ENCODE measurements at regions not wholly inside any gene's neighbourhood (a gene's known extent, or its start where the extent isn't known, plus 50 kb on each side); places are given as distances from the start of the nearest gene placed in this dataset.
"Not testable (repeated sequence)": the region's sequence is repeated elsewhere in the genome, so short reads cannot be mapped to it uniquely, and the experiment has no call there.

DNA sequence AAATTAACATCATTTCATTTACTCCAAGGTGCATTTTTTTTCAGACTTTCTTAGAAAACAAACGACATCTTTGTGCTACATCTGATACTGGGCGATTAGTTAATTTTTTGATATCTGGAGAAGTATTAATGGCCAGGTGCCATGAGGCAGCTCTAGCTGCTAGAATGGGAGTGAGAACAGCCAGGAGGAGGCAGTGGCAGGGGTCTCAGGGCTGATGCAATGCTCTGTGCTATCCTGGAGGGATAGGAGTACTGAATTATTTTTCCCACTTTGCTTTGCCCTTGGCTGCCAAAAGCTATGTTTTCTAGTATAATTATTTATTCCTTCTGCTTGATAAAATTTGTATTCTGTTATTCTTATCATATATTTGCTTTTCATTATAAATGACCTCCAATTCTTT lies 133.6 kb upstream of the NOX3 start:
- DNase-seq (ENCODE audit: low read depth) = no peak

GRCh38 chr6:155587817-155588216 lies 132.2 kb upstream of the NOX3 start:
- no peak for DNase-seq (ENCODE audit: low read depth)

- no peak for DNase-seq (ENCODE audit: low read depth)
Observed at GRCh38 chr6:155586090-155586489, 130.5 kb upstream of the NOX3 start.

DNA sequence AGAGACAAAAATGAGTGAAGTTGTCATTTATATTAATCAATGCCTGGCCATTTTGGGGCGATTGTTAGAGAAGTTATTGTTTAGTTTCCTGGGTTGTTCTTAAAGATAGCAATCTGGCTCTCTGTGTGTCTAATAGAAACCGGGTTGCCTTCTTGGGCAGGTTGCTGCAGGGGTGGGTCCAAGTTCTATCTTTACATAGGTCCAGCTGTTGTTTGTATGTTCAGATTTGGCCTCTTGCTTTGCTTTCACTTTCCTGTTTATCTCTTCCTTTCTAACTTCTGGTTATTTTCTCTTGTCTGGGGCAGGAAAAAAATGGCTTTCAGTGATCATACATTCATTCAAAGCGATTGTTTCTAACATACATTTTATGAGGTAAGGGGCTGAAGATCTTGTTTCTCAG lies 128.4 kb upstream of the NOX3 start:
- DNase-seq (ENCODE audit: low read depth) = no peak

DNA sequence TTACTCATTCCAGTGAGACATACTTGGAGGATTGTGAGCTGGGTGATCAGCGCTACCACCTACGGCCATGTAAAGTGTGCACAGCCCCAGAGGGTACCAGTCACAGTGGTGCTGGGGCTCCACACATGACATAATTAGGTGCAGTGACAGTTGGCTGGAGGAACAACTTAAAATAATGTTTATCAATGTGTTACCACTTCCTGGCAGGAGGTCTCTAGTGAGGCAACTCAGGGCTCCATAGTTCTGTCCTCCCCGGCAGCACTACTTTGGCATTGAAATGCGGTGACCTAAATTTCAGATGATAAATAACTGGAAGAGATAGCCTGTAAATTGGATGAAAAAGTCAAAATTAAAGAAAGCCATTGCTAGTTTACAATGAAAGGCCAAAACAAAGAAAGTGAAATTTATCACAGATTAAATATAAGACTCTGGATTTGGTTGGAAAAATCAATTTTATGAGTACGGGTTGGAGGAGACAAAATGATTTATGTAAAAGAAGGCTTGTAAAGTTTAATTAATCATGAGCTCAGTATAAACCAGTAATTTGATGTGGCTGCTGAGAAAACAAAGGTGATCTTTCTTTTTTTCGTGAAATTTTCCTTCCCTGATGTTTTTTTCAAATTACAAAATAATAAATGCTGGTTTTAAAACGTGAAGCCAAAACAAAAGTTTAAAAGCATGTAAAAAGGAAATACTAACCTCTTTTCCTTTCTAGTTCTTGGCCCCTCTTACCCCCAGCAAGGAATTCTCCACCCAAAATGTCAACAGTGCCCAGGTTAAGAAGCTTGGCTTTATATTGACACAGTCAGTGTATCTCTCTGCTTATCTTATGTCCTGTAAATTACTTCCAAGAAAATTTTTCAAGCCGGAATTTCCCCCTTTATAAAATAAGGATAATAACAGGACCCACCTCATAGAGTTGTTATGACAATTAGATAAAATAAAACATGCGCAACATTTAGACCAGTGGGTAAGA lies 126.7 kb upstream of the NOX3 start:
- DNase-seq (ENCODE audit: low read depth) = no peak

GRCh38 chr6:155580904-155581303 lies 125.3 kb upstream of the NOX3 start:
- no peak for DNase-seq (ENCODE audit: low read depth)

GRCh38 chr6:155578251-155578650 lies 122.6 kb upstream of the NOX3 start:
- no peak for DNase-seq (ENCODE audit: low read depth)

GRCh38 chr6:155561966-155562364 lies 106.3 kb upstream of the NOX3 start:
- no peak for DNase-seq (ENCODE audit: low read depth)

DNA sequence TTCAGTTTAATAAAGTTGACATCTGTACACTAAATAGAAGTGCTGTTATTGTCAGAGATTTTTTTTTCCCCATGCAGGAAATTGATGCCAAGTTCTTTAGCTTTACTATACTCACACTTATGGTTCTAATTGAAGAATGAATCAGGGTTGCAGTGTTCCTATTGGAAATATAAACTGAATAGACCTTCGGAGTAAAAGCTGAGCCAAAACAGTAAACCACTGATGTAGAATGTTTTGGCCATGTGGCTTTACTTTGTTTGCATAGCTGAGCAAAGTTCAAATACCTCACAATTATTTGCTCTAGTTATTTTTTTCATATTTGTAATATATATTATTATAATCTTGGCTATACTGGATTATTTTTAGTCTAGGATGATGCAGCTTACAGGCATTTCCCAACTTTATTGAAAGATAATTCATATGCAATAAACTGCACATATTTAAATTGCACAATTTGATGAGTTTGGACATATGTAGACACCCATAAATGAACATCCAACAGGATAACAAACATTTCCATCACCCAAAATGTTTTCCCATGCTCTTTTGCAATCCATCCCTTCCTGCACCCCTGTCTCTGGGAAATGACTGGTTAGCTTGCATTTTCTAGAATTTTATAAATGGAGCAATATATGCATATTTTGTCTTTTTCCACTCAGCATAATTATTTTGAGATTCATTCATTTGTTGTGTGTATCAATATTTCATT lies 105.8 kb upstream of the NOX3 start:
- DNase-seq (ENCODE audit: low read depth) = no peak

DNA sequence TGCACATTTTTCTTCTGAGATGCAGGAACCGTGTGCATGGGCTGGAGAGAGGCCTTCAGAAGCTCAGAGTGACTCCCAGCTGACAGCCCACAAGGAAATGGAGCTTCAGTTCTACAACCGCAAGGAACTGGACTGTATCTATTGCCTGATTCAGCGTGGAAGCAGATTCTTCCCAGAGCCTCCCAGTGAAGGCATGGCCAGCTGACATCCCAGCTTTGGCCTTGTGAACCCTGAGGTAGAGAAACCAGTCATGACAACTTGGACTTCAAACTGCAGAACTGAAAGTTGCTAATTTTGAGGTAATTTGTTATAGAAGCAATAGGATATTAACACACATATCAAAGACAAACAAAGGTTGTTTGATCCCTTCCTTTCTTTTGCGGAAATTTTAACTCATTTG lies 94.3 kb upstream of the NOX3 start:
- DNase-seq (ENCODE audit: low read depth) = no peak

DNA sequence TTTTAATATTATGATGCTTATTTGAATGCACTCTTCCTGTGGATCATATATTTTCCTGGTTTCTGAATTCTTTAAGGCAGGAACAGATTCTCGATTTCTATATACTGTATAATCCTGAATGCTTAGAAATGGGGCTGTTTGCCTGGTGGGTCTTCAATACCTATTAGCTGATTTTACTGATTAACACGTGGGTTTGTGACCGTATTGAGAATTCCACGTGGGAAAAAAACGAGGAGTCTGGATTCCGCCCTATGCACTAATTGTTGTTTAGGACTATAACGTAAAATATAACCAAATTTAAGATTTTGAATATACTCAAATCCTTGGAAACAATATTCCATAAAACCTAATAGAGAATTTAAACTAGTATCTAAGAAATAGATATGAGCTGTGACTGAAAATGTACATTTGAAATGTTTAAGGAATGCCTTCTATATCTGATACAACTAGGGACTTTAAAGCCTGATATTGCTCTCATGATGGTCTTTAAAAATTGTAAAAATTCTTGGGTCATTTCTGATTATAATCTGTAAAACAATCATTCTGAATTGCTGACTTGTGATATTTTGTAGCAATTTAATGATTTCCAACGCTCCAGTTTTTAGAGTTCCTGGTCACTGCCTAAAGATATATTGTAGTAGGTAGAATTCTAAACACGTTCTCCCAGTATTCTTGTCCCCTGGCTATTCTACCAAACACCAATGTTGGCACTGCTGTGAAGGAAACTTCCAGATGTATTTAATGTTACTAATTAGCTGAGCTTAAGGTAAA lies 93.6 kb upstream of the NOX3 start:
- DNase-seq (ENCODE audit: low read depth) = no peak

DNA sequence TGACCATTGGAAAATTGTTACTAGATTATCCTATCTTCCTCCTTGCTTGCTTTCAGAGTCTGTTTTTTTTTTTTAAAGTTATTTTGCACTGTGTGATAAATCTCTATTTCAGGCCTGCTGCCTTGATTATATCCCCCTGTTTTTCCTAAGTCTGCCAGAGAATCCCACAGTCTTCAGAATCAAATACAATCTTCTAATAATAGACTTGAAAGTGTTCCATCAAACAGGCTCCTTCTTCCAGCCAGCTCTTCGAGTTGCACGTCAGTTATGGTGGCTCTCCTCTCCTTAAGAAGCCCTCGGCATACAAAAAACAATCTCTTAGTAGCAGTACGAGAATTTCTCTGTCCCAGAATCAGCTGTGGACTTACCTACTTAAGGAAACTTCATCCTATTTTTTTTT lies 92.9 kb upstream of the NOX3 start:
- DNase-seq (ENCODE audit: low read depth) = no peak

- DNase-seq (ENCODE audit: low read depth) = no peak
Observed at GRCh38 chr6:155544677-155545076, 89.0 kb upstream of the NOX3 start.

DNA sequence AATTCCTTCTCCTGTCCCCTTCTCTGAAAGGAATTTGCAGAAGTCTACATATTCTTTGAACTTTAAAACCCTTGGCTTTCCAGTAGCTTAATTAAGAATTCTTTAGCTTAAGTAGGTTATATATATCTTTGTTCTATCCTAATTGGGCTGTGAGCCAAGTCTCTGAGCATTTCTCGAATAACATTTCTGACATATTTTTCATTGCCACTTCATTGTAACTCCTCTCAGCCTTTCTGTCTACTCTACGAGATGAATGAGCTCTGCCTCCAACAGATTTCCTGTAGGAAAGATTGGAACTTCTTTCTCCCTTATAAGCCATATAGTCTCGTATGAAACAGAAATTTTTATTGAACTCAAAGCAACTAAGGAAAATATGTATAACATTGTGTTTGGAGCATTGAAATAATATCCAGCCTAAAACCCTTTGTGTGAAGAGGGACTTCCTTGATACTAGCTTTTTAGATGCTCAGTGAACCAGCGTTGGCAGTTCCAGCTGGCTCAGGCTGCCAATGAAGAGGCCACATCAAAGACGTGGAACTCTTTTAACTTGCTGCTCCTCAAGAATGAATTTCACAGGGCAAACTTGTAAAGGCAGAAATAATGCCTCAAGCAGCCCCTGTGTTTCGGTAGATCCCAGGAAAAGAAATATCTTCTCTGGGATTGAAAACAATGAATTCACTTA lies 87.7 kb upstream of the NOX3 start:
- no peak for DNase-seq (ENCODE audit: low read depth)

DNA sequence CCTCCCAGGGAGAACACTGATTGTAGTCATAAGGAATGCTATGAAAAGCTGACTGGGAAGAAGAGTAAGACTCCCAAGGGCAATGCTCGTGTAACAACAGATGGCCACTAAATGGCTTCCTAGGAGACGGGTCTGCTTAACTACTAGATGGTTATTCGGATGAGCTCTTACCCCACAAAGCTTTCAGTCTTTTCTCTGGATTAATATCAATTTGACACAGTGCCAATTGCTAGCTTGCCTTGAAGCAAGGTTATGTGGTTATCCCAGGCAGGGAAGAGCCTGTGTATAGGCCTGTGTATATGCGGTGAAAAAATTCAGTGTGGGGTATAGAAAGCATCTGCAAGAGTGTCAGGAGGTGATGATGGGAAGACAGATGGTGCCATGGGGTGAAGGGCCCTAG lies 86.4 kb upstream of the NOX3 start:
- no peak for DNase-seq (ENCODE audit: low read depth)

DNA sequence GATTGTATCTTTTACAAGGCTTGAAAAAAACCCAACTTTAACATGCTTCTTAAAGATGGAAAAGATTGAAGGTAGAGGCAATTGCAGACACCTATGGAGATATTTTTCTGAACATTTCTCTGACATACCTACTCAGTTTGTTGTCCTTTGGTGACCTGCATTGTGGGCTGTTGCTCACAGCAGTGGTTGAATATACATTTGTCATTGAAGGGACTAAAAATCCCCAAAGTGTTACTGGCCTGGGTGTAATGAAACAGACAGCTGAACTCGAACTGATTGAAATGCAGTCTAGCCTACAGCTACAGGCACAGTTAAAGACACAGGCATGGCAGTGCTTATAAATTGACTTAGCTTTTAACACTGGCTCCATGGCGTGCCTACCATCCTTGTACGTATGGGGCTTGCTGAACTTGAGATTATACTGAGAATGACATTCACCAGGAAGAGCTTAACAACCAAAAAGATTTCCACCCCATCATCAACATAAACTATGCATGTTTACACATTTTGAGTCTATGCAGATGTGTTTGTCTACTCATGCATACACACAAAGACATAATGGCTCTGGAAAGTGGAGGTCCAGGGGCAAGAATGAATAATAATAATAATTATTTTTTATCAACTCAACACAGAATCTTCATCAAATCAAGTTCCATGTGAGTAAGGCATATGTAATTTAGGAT lies 83.2 kb upstream of the NOX3 start:
- no peak for DNase-seq (ENCODE audit: low read depth)

DNA sequence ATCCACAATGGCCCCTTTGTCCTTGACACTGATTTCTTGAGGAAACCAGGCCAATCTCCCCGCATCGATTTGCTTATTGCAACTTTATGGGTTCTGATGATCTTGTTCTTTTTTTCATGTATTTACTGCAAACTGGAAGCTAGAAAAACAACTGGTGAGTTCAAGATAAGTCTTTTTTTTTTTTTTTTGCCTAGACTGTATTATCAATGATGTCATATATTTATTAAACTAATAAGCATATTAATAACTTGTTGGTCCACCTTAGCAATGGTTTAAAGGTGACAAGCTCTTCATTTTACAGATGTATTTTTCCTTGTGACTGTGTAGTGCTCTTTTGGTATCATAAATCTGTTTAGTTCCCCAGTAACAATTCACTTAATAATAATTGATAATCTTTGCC lies 79.0 kb upstream of the NOX3 start:
- DNase-seq (ENCODE audit: low read depth) = no peak

GRCh38 chr6:155530219-155530834 lies 74.7 kb upstream of the NOX3 start:
- no peak for DNase-seq (ENCODE audit: low read depth)

DNA sequence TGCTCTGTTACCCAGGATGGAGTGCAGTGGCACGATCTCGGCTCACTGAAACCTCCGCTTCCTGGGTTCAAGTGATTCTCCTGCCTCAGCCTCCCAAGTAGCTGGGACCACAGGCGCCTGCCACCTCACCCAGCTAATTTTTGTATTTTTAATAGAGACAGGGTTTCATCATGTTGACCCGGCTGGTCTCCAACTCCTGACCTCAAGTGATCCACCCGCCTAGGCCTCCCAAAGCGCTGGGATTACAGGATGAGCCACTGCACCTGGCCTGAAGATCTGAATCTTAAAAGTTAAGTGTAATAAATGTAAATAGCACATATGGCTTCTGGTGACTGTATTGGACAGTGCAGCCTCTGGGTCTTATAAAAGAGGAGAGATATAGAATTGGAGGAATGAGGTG lies 74.2 kb upstream of the NOX3 start:
- DNase-seq (ENCODE audit: low read depth) = not testable (repeated sequence)

GRCh38 chr6:155528982-155529453 lies 73.4 kb upstream of the NOX3 start:
- DNase-seq (ENCODE audit: low read depth) = no peak

DNA sequence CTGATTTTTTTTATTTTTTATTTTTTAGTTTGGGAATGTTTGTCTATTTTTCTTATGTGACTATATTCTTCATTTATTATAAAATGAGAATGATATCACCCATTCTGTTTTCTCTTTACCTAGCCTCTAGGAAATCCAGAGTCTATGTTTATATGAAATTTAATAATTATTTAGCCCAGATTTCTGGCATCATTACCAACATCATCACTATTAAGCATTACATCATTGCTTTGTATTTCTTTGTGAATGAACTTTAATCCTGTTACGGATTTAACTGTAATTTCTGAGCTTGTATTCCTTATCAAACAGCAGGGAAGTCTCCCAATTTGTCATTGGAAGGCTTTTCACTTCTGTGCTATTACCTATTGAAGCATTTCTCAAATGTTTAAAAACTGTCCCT lies 72.7 kb upstream of the NOX3 start:
- no peak for DNase-seq (ENCODE audit: low read depth)
